COLO829 (cell line): ENCODE measurements at regions not wholly inside any gene's neighbourhood (a gene's known extent, or its start where the extent isn't known, plus 50 kb on each side); places are given as distances from the start of the nearest gene placed in this dataset.

Experiments used
- DNase-seq: peaks from one replicate; pipeline ENCODE4 v3.0.0; 2012; ENCODE audit warnings: low spot score

GRCh38 chr15:37581866-37582532 is 352.4 kb upstream of the TMCO5A start:
- DNase-seq, result no peak

GRCh38 chr15:37582852-37583251 is 351.6 kb upstream of the TMCO5A start:
- DNase-seq, result no peak

GRCh38 chr15:37586011-37586583 is 348.3 kb upstream of the TMCO5A start:
- no peak for DNase-seq

GRCh38 chr15:37586976-37587375 is 347.5 kb upstream of the TMCO5A start:
- DNase-seq, result no peak

- DNase-seq, result no peak
Measured at GRCh38 chr15:37594417-37594816, 340.0 kb upstream of the TMCO5A start.

GRCh38 chr15:37595426-37595970 is 338.9 kb upstream of the TMCO5A start:
- no peak for DNase-seq

- DNase-seq, result no peak
Measured at GRCh38 chr15:37599156-37599555, 335.3 kb upstream of the TMCO5A start.

GRCh38 chr15:37616215-37616614 is 318.2 kb upstream of the TMCO5A start:
- no peak for DNase-seq

- DNase-seq, result no peak
Measured at GRCh38 chr15:37618353-37618752, 316.1 kb upstream of the TMCO5A start.

- DNase-seq, result no peak
Measured at GRCh38 chr15:37619358-37620042, 314.9 kb upstream of the TMCO5A start.

GRCh38 chr15:37625576-37625975 is 308.9 kb upstream of the TMCO5A start:
- DNase-seq, result no peak

- no peak for DNase-seq
Measured at GRCh38 chr15:37628507-37628906, 305.9 kb upstream of the TMCO5A start.

- DNase-seq, result no peak
Measured at GRCh38 chr15:37636736-37637135, 297.7 kb upstream of the TMCO5A start.

- DNase-seq, result no peak
Measured at GRCh38 chr15:37638116-37638515, 296.3 kb upstream of the TMCO5A start.

- no peak for DNase-seq
Measured at GRCh38 chr15:37638691-37639090, 295.7 kb upstream of the TMCO5A start.

GRCh38 chr15:37652646-37653417 is 281.6 kb upstream of the TMCO5A start:
- no peak for DNase-seq

GRCh38 chr15:37678124-37678523 is 256.3 kb upstream of the TMCO5A start:
- DNase-seq, result no peak

GRCh38 chr15:37679627-37680026 is 254.8 kb upstream of the TMCO5A start:
- DNase-seq, result no peak

GRCh38 chr15:37682304-37682703 is 252.1 kb upstream of the TMCO5A start:
- DNase-seq, result peak; percentile 1

- no peak for DNase-seq
Measured at GRCh38 chr15:37691911-37692310, 242.5 kb upstream of the TMCO5A start.

GRCh38 chr15:37693926-37694325 is 240.5 kb upstream of the TMCO5A start:
- no peak for DNase-seq

- no peak for DNase-seq
Measured at GRCh38 chr15:37695719-37696118, 238.7 kb upstream of the TMCO5A start.
